Endothelial cell of umbilical vein (primary cell): ENCODE measurements at regions not wholly inside any gene's neighbourhood (a gene's known extent, or its start where the extent isn't known, plus 50 kb on each side); places are given as distances from the start of the nearest gene placed in this dataset.
A peak's percentile ranks its signal among the peaks of the same experiment; 100 is the strongest.

ENCODE experiments used
- EZH2 ChIP-seq: IDR thresholded peaks from 2 replicates; pipeline ENCODE4 v1.6.1; 2012; ENCODE audit warnings: borderline replicate concordance, low read depth, mild to moderate bottlenecking, moderate library complexity, low read length, inconsistent platforms; ENCODE audit not compliant: severe bottlenecking
- FOS ChIP-seq: IDR thresholded peaks from 2 replicates; pipeline ENCODE4 v1.6.1; 2011; ENCODE audit warnings: mild to moderate bottlenecking, low read length, moderate library complexity, borderline replicate concordance; ENCODE audit not compliant: insufficient read depth
- GATA2 ChIP-seq: IDR thresholded peaks from 2 replicates; pipeline ENCODE4 v1.7.0; 2011; ENCODE audit warnings: low read depth, mild to moderate bottlenecking, moderate library complexity, mixed read lengths, low read length; ENCODE audit not compliant: insufficient read length, insufficient read depth
- JUN ChIP-seq: IDR thresholded peaks from 2 replicates; pipeline ENCODE4 v1.6.1; 2011; ENCODE audit warnings: borderline replicate concordance, low read depth; ENCODE audit not compliant: insufficient read length, insufficient read depth
- MAX ChIP-seq: IDR thresholded peaks from 2 replicates; pipeline ENCODE4 v1.6.1; 2011; ENCODE audit not compliant: insufficient read depth, insufficient read length
- MYC ChIP-seq: IDR thresholded peaks from one replicate; pipeline ENCODE4 v1.6.1; 2011; ENCODE audit warnings: mild to moderate bottlenecking, low read depth, low read length
- POLR2A ChIP-seq: IDR thresholded peaks from 2 replicates; pipeline ENCODE4 v1.6.1; 2012; ENCODE audit warnings: low read depth, mild to moderate bottlenecking, control low read depth, low read length
- POLR2AphosphoS5 ChIP-seq: IDR thresholded peaks from 2 replicates; pipeline ENCODE4 v1.6.1; 2012; ENCODE audit warnings: low read depth, mild to moderate bottlenecking, control low read depth, low read length, moderate library complexity; ENCODE audit not compliant: insufficient read depth
- TF ChIP-seq, protein P1 (sequence below), 2 donors: IDR thresholded peaks; 1 replicate in 1 of 2; 2 replicates in 1 of 2; pipeline ENCODE4 v1.5.1; 2011; ENCODE audit warnings: low read length in 2 of 2, mild to moderate bottlenecking in 2 of 2, moderate library complexity in 2 of 2, control low read depth in 1 of 2, inconsistent platforms in 1 of 2, low read depth in 1 of 2; ENCODE audit not compliant: insufficient read depth in 1 of 2; ENCODE audit errors: extremely low read depth in 1 of 2

- TF ChIP-seq, protein P1, sequence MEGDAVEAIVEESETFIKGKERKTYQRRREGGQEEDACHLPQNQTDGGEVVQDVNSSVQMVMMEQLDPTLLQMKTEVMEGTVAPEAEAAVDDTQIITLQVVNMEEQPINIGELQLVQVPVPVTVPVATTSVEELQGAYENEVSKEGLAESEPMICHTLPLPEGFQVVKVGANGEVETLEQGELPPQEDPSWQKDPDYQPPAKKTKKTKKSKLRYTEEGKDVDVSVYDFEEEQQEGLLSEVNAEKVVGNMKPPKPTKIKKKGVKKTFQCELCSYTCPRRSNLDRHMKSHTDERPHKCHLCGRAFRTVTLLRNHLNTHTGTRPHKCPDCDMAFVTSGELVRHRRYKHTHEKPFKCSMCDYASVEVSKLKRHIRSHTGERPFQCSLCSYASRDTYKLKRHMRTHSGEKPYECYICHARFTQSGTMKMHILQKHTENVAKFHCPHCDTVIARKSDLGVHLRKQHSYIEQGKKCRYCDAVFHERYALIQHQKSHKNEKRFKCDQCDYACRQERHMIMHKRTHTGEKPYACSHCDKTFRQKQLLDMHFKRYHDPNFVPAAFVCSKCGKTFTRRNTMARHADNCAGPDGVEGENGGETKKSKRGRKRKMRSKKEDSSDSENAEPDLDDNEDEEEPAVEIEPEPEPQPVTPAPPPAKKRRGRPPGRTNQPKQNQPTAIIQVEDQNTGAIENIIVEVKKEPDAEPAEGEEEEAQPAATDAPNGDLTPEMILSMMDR (IDR thresholded peaks at IDR 0.05; ENCODE audit: extremely low read depth in 1 of 2, insufficient read depth in 1 of 2, low read depth in 1 of 2, low read length in 2 of 2), result no peak
- TF ChIP-seq MAX (no peak), POLR2AphosphoS5 (peak; percentile 48), POLR2A (no peak), JUN (peak; percentile 56), EZH2 (no peak), MYC (no peak), FOS (peak; percentile 75), GATA2 (peak; percentile 22)
Observed at GRCh38 chr15:62879770-62880169, 162.8 kb upstream of the TPM1 start.
